ENCODE measurements at regions not wholly inside any gene's neighbourhood (a gene's known extent, or its start where the extent isn't known, plus 50 kb on each side); places are given as distances from the start of the nearest gene placed in this dataset.

- no peak overlapping the region for H3K4me3 ChIP-seq (replicated peaks in 1 of 3; ENCODE audit: insufficient read depth in 1 of 3, low read depth in 1 of 3, low read length in 3 of 3)
Measured at GRCh38 chr10:83965473-83965872, 173.8 kb upstream of the GHITM start.

DNA sequence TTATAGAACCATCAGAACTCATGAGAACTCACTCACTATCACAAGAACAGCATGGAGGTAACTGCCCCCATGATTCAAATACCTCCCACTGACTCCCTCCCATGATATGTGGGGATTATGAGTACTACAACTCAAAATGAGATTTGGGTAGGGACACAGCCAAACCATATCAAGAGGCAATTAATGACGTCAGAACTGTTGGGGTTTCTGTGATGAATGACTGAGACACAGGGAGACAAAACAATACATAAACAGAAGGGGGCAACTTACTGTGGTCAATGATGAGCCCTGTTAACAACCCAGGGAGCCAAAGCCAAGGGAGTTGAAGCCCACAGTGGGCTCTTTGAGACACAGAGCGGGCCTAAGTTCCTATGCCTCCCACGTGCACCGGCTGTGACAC, 171.3 kb upstream of the GHITM start:
- TF ChIP-seq, protein P1, sequence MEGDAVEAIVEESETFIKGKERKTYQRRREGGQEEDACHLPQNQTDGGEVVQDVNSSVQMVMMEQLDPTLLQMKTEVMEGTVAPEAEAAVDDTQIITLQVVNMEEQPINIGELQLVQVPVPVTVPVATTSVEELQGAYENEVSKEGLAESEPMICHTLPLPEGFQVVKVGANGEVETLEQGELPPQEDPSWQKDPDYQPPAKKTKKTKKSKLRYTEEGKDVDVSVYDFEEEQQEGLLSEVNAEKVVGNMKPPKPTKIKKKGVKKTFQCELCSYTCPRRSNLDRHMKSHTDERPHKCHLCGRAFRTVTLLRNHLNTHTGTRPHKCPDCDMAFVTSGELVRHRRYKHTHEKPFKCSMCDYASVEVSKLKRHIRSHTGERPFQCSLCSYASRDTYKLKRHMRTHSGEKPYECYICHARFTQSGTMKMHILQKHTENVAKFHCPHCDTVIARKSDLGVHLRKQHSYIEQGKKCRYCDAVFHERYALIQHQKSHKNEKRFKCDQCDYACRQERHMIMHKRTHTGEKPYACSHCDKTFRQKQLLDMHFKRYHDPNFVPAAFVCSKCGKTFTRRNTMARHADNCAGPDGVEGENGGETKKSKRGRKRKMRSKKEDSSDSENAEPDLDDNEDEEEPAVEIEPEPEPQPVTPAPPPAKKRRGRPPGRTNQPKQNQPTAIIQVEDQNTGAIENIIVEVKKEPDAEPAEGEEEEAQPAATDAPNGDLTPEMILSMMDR (IDR thresholded peaks at IDR 0.05; ENCODE audit: extremely low read depth in 1 of 2, insufficient read depth in 1 of 2, low read depth in 1 of 2, low read length in 2 of 2), result no peak
- TF ChIP-seq MYC (IDR thresholded peaks at IDR 0.05; ENCODE audit: low read depth, low read length) (no peak), POLR2A (IDR thresholded peaks at IDR 0.05; ENCODE audit: low read depth, low read length) (no peak), MAX (IDR thresholded peaks at IDR 0.05; ENCODE audit: insufficient read depth, insufficient read length) (no peak), FOS (IDR thresholded peaks at IDR 0.05; ENCODE audit: borderline replicate concordance, insufficient read depth, low read length) (no peak), JUN (IDR thresholded peaks at IDR 0.05; ENCODE audit: borderline replicate concordance, insufficient read depth, insufficient read length, low read depth) (no peak), EZH2 (IDR thresholded peaks at IDR 0.05; ENCODE audit: borderline replicate concordance, low read depth, low read length, severe bottlenecking) (no peak), GATA2 (IDR thresholded peaks at IDR 0.05; ENCODE audit: insufficient read depth, insufficient read length, low read depth, low read length) (no peak), POLR2AphosphoS5 (IDR thresholded peaks at IDR 0.05; ENCODE audit: insufficient read depth, low read depth, low read length) (no peak)

More at GRCh38 chr10:83965473-83965872, 173.8 kb upstream of the GHITM start:
- Histone ChIP-seq H3K27me3 (ENCODE audit: control insufficient read depth in 2 of 2, insufficient read depth in 2 of 2, low read length in 2 of 2) (no peaks in the 10 kb centered on the region), H3K4me2 (ENCODE audit: insufficient read depth, low read length) (no peak overlapping the region), H3K9me1 (replicated peaks; ENCODE audit: control insufficient read depth, extremely low read depth, insufficient read depth, low read length) (no peaks in the 10 kb centered on the region), H3K9ac (replicated peaks; ENCODE audit: extremely low read depth, insufficient read depth, low read length) (no peak overlapping the region), H3K79me2 (ENCODE audit: control insufficient read depth, insufficient read depth, low read length) (no peaks in the 10 kb centered on the region), H3K36me3 (ENCODE audit: control insufficient read depth in 2 of 2, extremely low read depth in 1 of 2, insufficient read depth in 2 of 2, low read length in 2 of 2) (no peaks in the 10 kb centered on the region), H2AFZ (ENCODE audit: low read depth, low read length) (no peak overlapping the region), H4K20me1 (replicated peaks; ENCODE audit: control insufficient read depth, extremely low read depth, insufficient read depth, low read length) (no peaks in the 10 kb centered on the region), H3K9me3 (replicated peaks; ENCODE audit: control insufficient read depth, insufficient read depth, low read length) (no peaks in the 10 kb centered on the region), H3K4me1 (ENCODE audit: control insufficient read depth, extremely low read depth, insufficient read depth, low read length) (no peaks in the 10 kb centered on the region), H3K27ac (ENCODE audit: insufficient read depth, low read depth, low read length) (no peak overlapping the region)
- ChIA-PET POLR2A (no interaction called here), CTCF (interaction anchor here (0.7 to 1.2 kb wide), 2 partner anchors 10 to 13 kb away, joined by 3 read pairs; no protein-coding TSS in a partner anchor)
- no peak for TF ChIP-seq POLR2A (IDR thresholded peaks at IDR 0.05; ENCODE audit: low read depth, low read length)
- no TSS peak for BruUV-seq (replicated peaks)
- dilution Hi-C loops (cut with MboI; ENCODE audit: extremely low pct_ligation_motif_present, low sequenced_read_pairs) (no loop called here), intact Hi-C loops (cut with micrococcal nuclease) (no loop called here)
- DNase-seq (ENCODE audit: low read depth, low spot score), result no peak
- no peak for FAIRE-seq

More for the DNA sequence above, 171.3 kb upstream of the GHITM start:
- Histone ChIP-seq H3K9ac (replicated peaks; ENCODE audit: extremely low read depth, insufficient read depth, low read length) (no peak overlapping the region), H3K79me2 (ENCODE audit: control insufficient read depth, insufficient read depth, low read length) (no peaks in the 10 kb centered on the region), H3K9me1 (replicated peaks; ENCODE audit: control insufficient read depth, extremely low read depth, insufficient read depth, low read length) (no peaks in the 10 kb centered on the region), H3K4me1 (ENCODE audit: control insufficient read depth, extremely low read depth, insufficient read depth, low read length) (no peaks in the 10 kb centered on the region), H3K27ac (ENCODE audit: insufficient read depth, low read depth, low read length) (no peak overlapping the region), H3K4me3 (replicated peaks in 1 of 3; ENCODE audit: insufficient read depth in 1 of 3, low read depth in 1 of 3, low read length in 3 of 3) (no peak overlapping the region), H2AFZ (ENCODE audit: low read depth, low read length) (no peak overlapping the region), H3K9me3 (replicated peaks; ENCODE audit: control insufficient read depth, insufficient read depth, low read length) (no peaks in the 10 kb centered on the region), H3K27me3 (ENCODE audit: control insufficient read depth in 2 of 2, insufficient read depth in 2 of 2, low read length in 2 of 2) (no peaks in the 10 kb centered on the region), H4K20me1 (replicated peaks; ENCODE audit: control insufficient read depth, extremely low read depth, insufficient read depth, low read length) (no peaks in the 10 kb centered on the region), H3K36me3 (ENCODE audit: control insufficient read depth in 2 of 2, extremely low read depth in 1 of 2, insufficient read depth in 2 of 2, low read length in 2 of 2) (no peaks in the 10 kb centered on the region), H3K4me2 (ENCODE audit: insufficient read depth, low read length) (no peak overlapping the region)
- no peak for FAIRE-seq
- no TSS peak for BruUV-seq (replicated peaks)
- dilution Hi-C loops (cut with MboI; ENCODE audit: extremely low pct_ligation_motif_present, low sequenced_read_pairs) (no loop called here), intact Hi-C loops (cut with micrococcal nuclease) (no loop called here)
- DNase-seq (ENCODE audit: low read depth, low spot score), result no peak
- ChIA-PET CTCF (no interaction called here), POLR2A (no interaction called here)

Data from endothelial cell of umbilical vein (primary cell).